Sigmoid colon (tissue), 6 donors: ENCODE measurements at regions not wholly inside any gene's neighbourhood (a gene's known extent, or its start where the extent isn't known, plus 50 kb on each side); places are given as distances from the start of the nearest gene placed in this dataset.

Experiments used
- DNase-seq: peaks from one replicate; pipeline ENCODE4 v3.0.0-alpha.2; 2019
- H3K27ac ChIP-seq, 4 donors: fragments of 200-600 bp; sonication (generic); one replicate each; pipeline ENCODE4 v1.5.1; 2016 to 2019; ENCODE audit warnings: mild to moderate bottlenecking in 1 of 4
- H3K27me3 ChIP-seq, 3 donors: fragments of 200-600 bp; sonication (generic); one replicate each; pipeline ENCODE4 v1.5.1; 2019; ENCODE audit warnings: mild to moderate bottlenecking in 1 of 3
- H3K36me3 ChIP-seq, 4 donors: fragments of 200-600 bp; sonication (generic); one replicate each; pipeline ENCODE4 v1.5.1; 2016 to 2019
- H3K4me1 ChIP-seq, 4 donors: fragments of 200-600 bp; sonication (generic); one replicate each; pipeline ENCODE4 v1.5.1; 2017 to 2019
- H3K4me3 ChIP-seq, 4 donors: fragments of 200-600 bp; sonication (generic); one replicate each; pipeline ENCODE4 v1.5.1; 2017 to 2019; ENCODE audit warnings: mild to moderate bottlenecking in 2 of 4, moderate library complexity in 1 of 4
- H3K9me3 ChIP-seq, 4 donors: fragments of 200-600 bp in 3 of 4; sonication (generic) in 3 of 4; one replicate each; pipeline versions ENCODE4 v1.5.1 to v1.6.1; 2013 to 2019
- EP300 ChIP-seq, 4 donors: sonication (generic); formaldehyde crosslinking; IDR thresholded peaks; one replicate each; pipeline ENCODE4 v1.6.1; 2017; ENCODE audit warnings: antibody characterized with exemption in 4 of 4
- POLR2A ChIP-seq, 2 donors: fragments of 450-650 bp; IDR thresholded peaks; one replicate each; pipeline ENCODE4 v1.6.1; 2016; ENCODE audit warnings: antibody characterized with exemption in 2 of 2, mild to moderate bottlenecking in 2 of 2, moderate library complexity in 2 of 2
- POLR2AphosphoS5 ChIP-seq, 4 donors: sonication (generic); formaldehyde crosslinking; IDR thresholded peaks; one replicate each; pipeline ENCODE4 v1.6.1; 2017; ENCODE audit warnings: antibody characterized with exemption in 4 of 4
- WGBS, 2 donors: extraction: QIAGEN DNeasy Blood & Tissue Kit; methylation state at CpG; one replicate each; pipeline ENCODE4 v1.1.7; 2013; 5-methylcytosine and 5-hydroxymethylcytosine counted together
- intact Hi-C: fragments of 100-400 bp; cut with DNase I; formaldehyde crosslinking; loops from one replicate; pipeline ENCODE4 v1.15.1; 2023
- TF ChIP-seq, protein P1 (sequence below), 4 experiments: fragments of 450-650 bp in 3 of 4; fragments of 200-600 bp in 1 of 4; IDR thresholded peaks; one replicate each; pipeline ENCODE4 v1.5.1; 2016 to 2019; ENCODE audit warnings: antibody characterized with exemption in 4 of 4, mild to moderate bottlenecking in 3 of 4, moderate library complexity in 2 of 4
- donor health status: healthy with polysubstance abuse.
- donor health status: healthy.

DNA sequence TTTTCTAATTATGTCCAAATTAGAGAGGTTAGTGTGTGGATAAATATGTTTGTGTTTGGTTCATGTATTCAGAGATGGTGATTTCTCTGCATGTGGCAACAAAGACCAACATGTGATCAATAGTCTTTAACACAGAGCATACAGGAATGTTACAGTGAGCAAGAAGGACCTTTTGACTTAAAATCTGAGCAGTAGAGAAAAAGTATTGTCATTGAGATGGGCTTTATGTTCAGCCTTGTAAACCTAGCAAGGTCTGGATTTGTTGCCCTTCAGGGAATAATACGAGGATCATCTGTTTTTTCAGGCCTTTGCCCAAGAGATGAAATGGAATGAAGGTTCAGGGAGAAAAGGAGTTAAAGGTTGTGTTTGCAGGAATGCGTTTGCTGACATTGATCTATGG is 161.8 kb upstream of the NECTIN3 start:
- H3K9me3 ChIP-seq = no peaks in the 10 kb centered on the region
- WGBS, 2 donors = 81 to 86% methylated on average over 2 of the region's 2 CpGs
- intact Hi-C loops = no loop called here

DNA sequence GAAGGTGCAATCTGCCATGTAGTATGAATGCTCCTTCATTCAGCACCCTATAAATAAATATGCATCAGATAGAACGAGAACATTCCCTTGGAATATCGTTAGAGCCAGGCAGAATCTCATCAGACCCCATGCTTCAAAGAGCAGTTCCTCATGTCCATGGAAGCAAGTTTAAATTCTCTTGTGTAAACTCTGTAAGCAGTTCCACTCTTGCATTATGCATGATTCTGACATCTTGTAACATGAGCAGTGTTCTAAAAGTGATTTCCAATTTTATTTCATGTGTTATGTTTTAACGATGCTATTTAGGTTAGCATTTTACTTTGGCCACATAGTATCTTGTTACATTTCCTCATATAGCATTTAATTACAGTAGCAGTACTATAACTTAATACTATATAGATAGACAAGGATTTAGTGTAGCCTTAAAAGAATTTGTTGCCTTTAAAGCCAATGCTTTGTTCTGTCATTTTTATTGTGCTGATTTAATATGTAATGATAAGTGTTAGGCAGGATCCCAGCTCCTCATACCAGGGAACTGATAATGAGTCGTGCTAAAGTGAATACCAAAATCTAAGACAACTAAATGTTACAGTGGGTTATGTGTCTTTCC is 161.2 kb upstream of the NECTIN3 start:
- TF ChIP-seq POLR2A (IDR thresholded peaks at IDR 0.05) = no peak
- no peak for TF ChIP-seq POLR2AphosphoS5 (IDR thresholded peaks at IDR 0.05)
- TF ChIP-seq EP300 (IDR thresholded peaks at IDR 0.05) = no peak
- TF ChIP-seq, protein P1, sequence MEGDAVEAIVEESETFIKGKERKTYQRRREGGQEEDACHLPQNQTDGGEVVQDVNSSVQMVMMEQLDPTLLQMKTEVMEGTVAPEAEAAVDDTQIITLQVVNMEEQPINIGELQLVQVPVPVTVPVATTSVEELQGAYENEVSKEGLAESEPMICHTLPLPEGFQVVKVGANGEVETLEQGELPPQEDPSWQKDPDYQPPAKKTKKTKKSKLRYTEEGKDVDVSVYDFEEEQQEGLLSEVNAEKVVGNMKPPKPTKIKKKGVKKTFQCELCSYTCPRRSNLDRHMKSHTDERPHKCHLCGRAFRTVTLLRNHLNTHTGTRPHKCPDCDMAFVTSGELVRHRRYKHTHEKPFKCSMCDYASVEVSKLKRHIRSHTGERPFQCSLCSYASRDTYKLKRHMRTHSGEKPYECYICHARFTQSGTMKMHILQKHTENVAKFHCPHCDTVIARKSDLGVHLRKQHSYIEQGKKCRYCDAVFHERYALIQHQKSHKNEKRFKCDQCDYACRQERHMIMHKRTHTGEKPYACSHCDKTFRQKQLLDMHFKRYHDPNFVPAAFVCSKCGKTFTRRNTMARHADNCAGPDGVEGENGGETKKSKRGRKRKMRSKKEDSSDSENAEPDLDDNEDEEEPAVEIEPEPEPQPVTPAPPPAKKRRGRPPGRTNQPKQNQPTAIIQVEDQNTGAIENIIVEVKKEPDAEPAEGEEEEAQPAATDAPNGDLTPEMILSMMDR (IDR thresholded peaks at IDR 0.05) = no peak
- no peaks in the 10 kb centered on the region for H3K27me3 ChIP-seq
- intact Hi-C loops = no loop called here
- H3K4me1 ChIP-seq = no peaks in the 10 kb centered on the region
- H3K4me3 ChIP-seq = no peak overlapping the region
- no peak for DNase-seq
- H3K36me3 ChIP-seq = no peaks in the 10 kb centered on the region
- H3K9me3 ChIP-seq = no peaks in the 10 kb centered on the region
- WGBS, 2 donors = 72% methylated on average over 4 of the region's 4 CpGs
- no peak overlapping the region for H3K27ac ChIP-seq

More for the DNA sequence above, 161.8 kb upstream of the NECTIN3 start:
- no peak for DNase-seq
- H3K27me3 ChIP-seq = no peaks in the 10 kb centered on the region
- TF ChIP-seq POLR2A (IDR thresholded peaks at IDR 0.05) (no peak), EP300 (IDR thresholded peaks at IDR 0.05) (no peak), POLR2AphosphoS5 (IDR thresholded peaks at IDR 0.05) (no peak)
- TF ChIP-seq, protein P1 (IDR thresholded peaks at IDR 0.05) = no peak
- H3K36me3 ChIP-seq = no peaks in the 10 kb centered on the region
- no peaks in the 10 kb centered on the region for H3K4me1 ChIP-seq
- H3K27ac ChIP-seq = no peak overlapping the region
- H3K4me3 ChIP-seq = no peak overlapping the region

DNA sequence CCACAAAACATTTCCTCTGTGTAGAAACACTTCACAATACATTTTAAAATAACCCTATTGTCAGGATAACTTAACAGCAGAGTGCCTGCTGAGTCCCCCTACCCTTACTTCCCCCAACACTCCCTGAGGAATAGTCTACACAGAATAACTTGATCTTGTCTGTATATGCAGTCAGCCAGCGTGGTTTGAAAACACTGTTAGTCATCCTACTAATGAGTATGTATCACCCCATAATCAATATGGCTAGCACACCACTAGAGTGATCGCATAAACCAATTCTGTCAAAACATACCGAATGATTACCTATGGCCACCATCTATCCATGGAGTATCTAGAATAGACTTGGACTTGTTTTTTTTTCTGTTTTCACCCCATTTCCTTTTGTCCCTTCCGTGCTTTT is 152.7 kb upstream of the NECTIN3 start:
- 91 to 94% methylated on average over 4 of the region's 4 CpGs for WGBS, 2 donors
- DNase-seq = no peak
- Histone ChIP-seq H3K4me1 (no peaks in the 10 kb centered on the region), H3K4me3 (no peak overlapping the region), H3K27me3 (no peaks in the 10 kb centered on the region), H3K36me3 (no peaks in the 10 kb centered on the region), H3K9me3 (no peaks in the 10 kb centered on the region), H3K27ac (no peak overlapping the region)
- no peak for TF ChIP-seq POLR2A (IDR thresholded peaks at IDR 0.05)
- no peak for TF ChIP-seq POLR2AphosphoS5 (IDR thresholded peaks at IDR 0.05)
- TF ChIP-seq, protein P1 (IDR thresholded peaks at IDR 0.05) = no peak
- intact Hi-C loops = no loop called here

DNA sequence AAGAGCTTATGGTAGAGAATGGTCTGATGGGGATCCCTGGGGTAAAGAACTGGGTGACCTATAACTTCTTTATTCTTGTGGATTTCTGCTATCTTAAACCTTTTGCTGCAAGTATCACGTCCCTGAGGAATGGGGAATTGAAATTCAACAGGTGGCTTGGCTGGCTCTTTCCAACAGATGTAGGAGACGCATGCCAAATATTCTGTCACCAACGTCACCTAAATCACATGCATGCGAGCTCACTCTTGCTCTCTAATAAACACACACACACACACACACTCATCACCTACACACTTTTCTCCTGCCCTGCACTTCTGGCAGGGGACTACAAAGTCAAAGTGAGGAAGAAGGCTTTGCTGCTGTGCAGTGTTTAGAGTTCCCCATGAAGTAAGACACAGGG is 145.8 kb upstream of the NECTIN3 start:
- DNase-seq = no peak
- Histone ChIP-seq H3K27ac (no peak overlapping the region), H3K27me3 (no peaks in the 10 kb centered on the region), H3K4me3 (no peak overlapping the region), H3K9me3 (no peaks in the 10 kb centered on the region), H3K36me3 (no peaks in the 10 kb centered on the region), H3K4me1 (no peaks in the 10 kb centered on the region)
- 77 to 81% methylated on average over 4 of the region's 4 CpGs for WGBS, 2 donors
- intact Hi-C loops = no loop called here
- TF ChIP-seq POLR2AphosphoS5 (IDR thresholded peaks at IDR 0.05) (no peak), POLR2A (IDR thresholded peaks at IDR 0.05) (no peak)

DNA sequence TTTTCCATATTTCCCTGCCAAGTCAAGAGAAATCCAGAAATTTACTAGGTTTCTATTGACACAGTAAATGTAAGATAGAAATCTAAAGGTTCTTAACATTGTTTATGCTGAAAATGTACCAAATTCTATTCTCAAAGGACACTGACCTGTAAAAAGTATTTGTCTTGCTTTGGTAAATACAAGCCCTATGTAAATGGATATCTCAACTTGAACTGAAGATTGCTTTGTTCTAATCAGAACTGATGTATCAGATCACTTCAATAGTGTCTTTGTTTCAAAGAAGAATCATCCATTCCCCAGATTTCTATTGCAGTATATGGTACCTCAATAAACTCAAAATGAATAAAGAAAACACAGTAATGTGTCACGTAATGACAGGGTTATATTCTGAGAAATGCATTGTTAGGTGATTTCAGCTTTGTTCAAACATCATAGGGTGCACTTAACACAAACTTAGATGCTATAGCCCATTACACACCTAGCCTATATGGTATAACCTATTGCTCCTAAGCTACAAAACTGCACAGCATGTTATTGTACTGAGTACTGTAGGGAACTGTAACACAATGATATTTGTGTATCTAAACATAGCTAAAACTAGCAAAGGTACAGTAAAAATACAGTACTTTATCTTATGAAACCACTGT is 143.5 kb upstream of the NECTIN3 start:
- Histone ChIP-seq H3K27me3 (no peaks in the 10 kb centered on the region), H3K4me3 (no peak overlapping the region), H3K27ac (no peak overlapping the region), H3K9me3 (no peaks in the 10 kb centered on the region), H3K4me1 (no peaks in the 10 kb centered on the region), H3K36me3 (no peaks in the 10 kb centered on the region)
- 11 to 65% methylated on average over 1 of the region's 1 CpG for WGBS, 2 donors
- no peak for DNase-seq
- TF ChIP-seq POLR2A (IDR thresholded peaks at IDR 0.05) (no peak), EP300 (IDR thresholded peaks at IDR 0.05) (no peak), POLR2AphosphoS5 (IDR thresholded peaks at IDR 0.05) (no peak)
- TF ChIP-seq, protein P1 (IDR thresholded peaks at IDR 0.05) = no peak
- intact Hi-C loops = no loop called here
